ENCODE measurements at regions not wholly inside any gene's neighbourhood (a gene's known extent, or its start where the extent isn't known, plus 50 kb on each side); places are given as distances from the start of the nearest gene placed in this dataset.

DNA sequence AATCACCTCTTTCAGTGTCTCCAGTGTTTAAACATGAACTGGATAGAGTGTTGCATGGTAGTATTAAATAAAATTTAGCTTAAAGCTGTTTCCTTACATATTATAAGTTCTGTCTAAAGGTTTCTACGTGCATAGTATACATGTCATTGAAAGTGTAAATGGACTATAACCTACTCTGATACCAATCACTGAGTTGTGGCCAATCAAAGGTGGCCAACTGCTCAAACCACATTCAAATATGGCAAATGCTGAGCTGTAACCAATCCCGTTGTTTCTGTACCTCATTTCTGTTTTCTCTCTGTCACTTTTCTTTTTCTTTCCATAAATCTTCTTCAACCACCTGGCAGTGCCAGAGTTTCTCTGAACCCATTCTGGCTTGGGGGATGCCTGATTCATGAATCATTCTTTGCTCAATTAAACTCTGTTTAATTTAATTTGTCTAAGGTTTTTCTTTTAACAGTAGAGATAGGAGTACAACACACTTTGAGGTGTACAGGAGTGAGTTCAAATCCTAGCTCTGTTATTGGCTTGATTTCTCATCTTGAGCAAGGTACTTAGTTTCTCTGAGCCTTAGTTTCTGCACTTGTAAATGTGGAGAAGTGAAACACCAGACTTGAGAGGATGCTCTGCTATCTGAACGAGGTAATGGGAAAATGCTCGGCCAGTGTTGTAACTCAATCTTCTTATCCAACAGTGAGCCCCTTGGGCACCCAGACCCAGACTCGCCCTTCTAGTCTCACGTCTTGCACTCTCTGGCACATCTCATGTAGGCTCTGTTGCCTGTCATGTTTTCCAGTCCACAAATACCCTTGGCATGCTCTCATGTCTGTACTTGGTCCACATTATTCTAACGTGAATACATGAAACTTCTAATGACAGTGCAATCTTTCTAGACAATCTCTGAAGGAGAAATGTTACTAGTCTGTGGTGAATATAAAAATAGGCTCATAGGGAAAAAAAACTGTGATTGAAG, 228.0 kb downstream of the PIK3C3 start:
- no peak for TF ChIP-seq EP300 (IDR thresholded peaks at IDR 0.05)
- TF ChIP-seq, protein P1, sequence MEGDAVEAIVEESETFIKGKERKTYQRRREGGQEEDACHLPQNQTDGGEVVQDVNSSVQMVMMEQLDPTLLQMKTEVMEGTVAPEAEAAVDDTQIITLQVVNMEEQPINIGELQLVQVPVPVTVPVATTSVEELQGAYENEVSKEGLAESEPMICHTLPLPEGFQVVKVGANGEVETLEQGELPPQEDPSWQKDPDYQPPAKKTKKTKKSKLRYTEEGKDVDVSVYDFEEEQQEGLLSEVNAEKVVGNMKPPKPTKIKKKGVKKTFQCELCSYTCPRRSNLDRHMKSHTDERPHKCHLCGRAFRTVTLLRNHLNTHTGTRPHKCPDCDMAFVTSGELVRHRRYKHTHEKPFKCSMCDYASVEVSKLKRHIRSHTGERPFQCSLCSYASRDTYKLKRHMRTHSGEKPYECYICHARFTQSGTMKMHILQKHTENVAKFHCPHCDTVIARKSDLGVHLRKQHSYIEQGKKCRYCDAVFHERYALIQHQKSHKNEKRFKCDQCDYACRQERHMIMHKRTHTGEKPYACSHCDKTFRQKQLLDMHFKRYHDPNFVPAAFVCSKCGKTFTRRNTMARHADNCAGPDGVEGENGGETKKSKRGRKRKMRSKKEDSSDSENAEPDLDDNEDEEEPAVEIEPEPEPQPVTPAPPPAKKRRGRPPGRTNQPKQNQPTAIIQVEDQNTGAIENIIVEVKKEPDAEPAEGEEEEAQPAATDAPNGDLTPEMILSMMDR (IDR thresholded peaks at IDR 0.05): no peak
- no peak for TF ChIP-seq POLR2A (IDR thresholded peaks at IDR 0.05)
- no peak for DNase-seq
- WGBS, 3 donors: 75 to 81% (median 77%) methylated on average over 7 of the region's 7 CpGs

DNA sequence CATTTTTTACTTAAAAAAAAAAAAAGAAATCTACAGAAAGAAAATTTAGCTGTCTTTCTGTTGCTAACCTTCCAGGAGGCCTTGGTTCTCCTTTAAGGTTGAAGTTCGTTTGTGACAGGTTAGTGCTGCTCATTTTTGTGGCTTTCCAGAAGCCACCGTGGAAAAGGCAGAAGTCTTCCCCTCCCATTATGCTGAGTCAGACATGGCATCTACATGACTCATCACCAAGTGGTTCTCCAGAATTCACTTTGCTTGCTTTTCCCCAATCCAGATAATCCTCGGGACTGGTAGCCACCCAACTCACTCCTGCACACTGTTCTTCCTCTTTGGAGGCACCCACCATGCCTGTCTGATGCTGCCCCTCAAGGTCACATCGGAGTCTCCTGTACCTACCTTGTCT, 228.7 kb downstream of the PIK3C3 start:
- intact Hi-C loops (cut with DNase I): no loop called here
- Histone ChIP-seq H3K4me1 (ENCODE audit: insufficient read depth) (no peaks in the 10 kb centered on the region), H3K9me3 (no peaks in the 10 kb centered on the region), H3K27me3 (no peaks in the 10 kb centered on the region), H3K36me3 (no peaks in the 10 kb centered on the region), H3K27ac (no peak overlapping the region), H3K4me3 (no peak overlapping the region)
- no peak for DNase-seq
- WGBS, 3 donors: 66 to 70% (median 68%) methylated on average over 4 of the region's 4 CpGs
- TF ChIP-seq EP300 (IDR thresholded peaks at IDR 0.05) (no peak), POLR2A (IDR thresholded peaks at IDR 0.05) (no peak)
- TF ChIP-seq, protein P1 (IDR thresholded peaks at IDR 0.05): no peak

More for the DNA sequence above, 228.0 kb downstream of the PIK3C3 start:
- intact Hi-C loops (cut with DNase I): no loop called here
- no peaks in the 10 kb centered on the region for H3K9me3 ChIP-seq
- no peaks in the 10 kb centered on the region for H3K36me3 ChIP-seq
- no peaks in the 10 kb centered on the region for H3K27me3 ChIP-seq
- H3K4me3 ChIP-seq: no peak overlapping the region
- no peaks in the 10 kb centered on the region for H3K4me1 ChIP-seq (ENCODE audit: insufficient read depth)
- no peak overlapping the region for H3K27ac ChIP-seq

- intact Hi-C loops (cut with DNase I): no loop called here
Observed at GRCh38 chr18:42184685-42185477, 229.8 kb downstream of the PIK3C3 start.

DNA sequence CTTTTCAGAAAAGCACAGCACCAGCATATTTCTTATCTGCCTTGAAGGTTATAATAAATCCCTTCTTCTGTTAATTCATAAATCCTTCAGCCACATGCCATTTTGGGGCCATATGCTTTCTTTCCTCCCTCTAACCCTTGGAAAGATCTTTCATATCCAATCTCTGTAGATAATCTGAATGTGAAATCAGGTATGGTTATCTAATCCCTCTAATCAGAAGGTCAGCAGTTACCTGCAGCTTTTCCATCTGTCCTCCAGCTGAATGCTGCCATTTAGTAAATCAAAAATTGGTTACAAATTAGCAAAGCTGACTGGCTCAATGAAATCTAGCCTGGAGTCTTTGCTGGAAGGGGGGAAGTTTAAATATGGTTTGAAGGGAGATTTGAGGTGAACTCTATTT, 230.5 kb downstream of the PIK3C3 start:
- no peak for DNase-seq
- Histone ChIP-seq H3K4me3 (no peak overlapping the region), H3K27me3 (no peaks in the 10 kb centered on the region), H3K27ac (no peak overlapping the region), H3K36me3 (no peaks in the 10 kb centered on the region), H3K4me1 (ENCODE audit: insufficient read depth) (no peaks in the 10 kb centered on the region), H3K9me3 (peaks cover 0 to 4% of the 10 kb centered on the region in 2 donors)
- intact Hi-C loops (cut with DNase I): no loop called here
- TF ChIP-seq, protein P1 (IDR thresholded peaks at IDR 0.05): no peak
- no peak for TF ChIP-seq POLR2A (IDR thresholded peaks at IDR 0.05)
- no peak for TF ChIP-seq EP300 (IDR thresholded peaks at IDR 0.05)

More at GRCh38 chr18:42184685-42185477, 229.8 kb downstream of the PIK3C3 start:
- Histone ChIP-seq H3K27ac (no peak overlapping the region), H3K27me3 (no peaks in the 10 kb centered on the region), H3K9me3 (peaks cover 0 to 3% of the 10 kb centered on the region in 2 donors), H3K36me3 (no peaks in the 10 kb centered on the region), H3K4me1 (ENCODE audit: insufficient read depth) (no peaks in the 10 kb centered on the region), H3K4me3 (no peak overlapping the region)
- WGBS, 3 donors: 88 to 91% (median 91%) methylated on average over 15 of the region's 15 CpGs
- DNase-seq: no peak
- TF ChIP-seq, protein P1 (IDR thresholded peaks at IDR 0.05): no peak
- no peak for TF ChIP-seq EP300 (IDR thresholded peaks at IDR 0.05)
- no peak for TF ChIP-seq POLR2A (IDR thresholded peaks at IDR 0.05)
